ENCODE measurements at regions not wholly inside any gene's neighbourhood (a gene's known extent, or its start where the extent isn't known, plus 50 kb on each side); places are given as distances from the start of the nearest gene placed in this dataset.

GRCh38 chr1:228996281-228996680 lies 261.0 kb downstream of the RHOU start:
- Histone ChIP-seq H3K79me2 (ENCODE audit: low read length) (no peaks in the 10 kb centered on the region), H3K9me3 (replicated peaks; ENCODE audit: insufficient read depth, low read length) (no peaks in the 10 kb centered on the region), H3K4me2 (ENCODE audit: low read depth, low read length) (no peak overlapping the region), H4K20me1 (ENCODE audit: insufficient read depth, low read length) (no peaks in the 10 kb centered on the region), H3K9me2 (replicated peaks; ENCODE audit: insufficient read depth, low read length) (no peaks in the 10 kb centered on the region), H3K27me3 (replicated peaks; ENCODE audit: insufficient read depth, low read length) (no peaks in the 10 kb centered on the region), H3K27ac (ENCODE audit: low read length) (no peak overlapping the region), H2AFZ (ENCODE audit: low read length) (no peak overlapping the region), H3K4me3 (ENCODE audit: low read length) (no peak overlapping the region), H3F3A (ENCODE audit: insufficient read depth, low read length) (no peaks in the 10 kb centered on the region), H3K9ac (ENCODE audit: low read length) (no peak overlapping the region), H3K4me1 (ENCODE audit: low read length) (no peaks in the 10 kb centered on the region), H3K36me3 (replicated peaks; ENCODE audit: insufficient read depth, low read length) (no peaks in the 10 kb centered on the region)
- TF ChIP-seq CTCF (IDR thresholded peaks at IDR 0.05; ENCODE audit: low read length) (no peak), EZH2phosphoT487 (IDR thresholded peaks at IDR 0.05; ENCODE audit: low read length) (no peak), EZH2 (optimal IDR thresholded peaks at IDR 0.05; ENCODE audit: low read depth, low read length) (no peak)
- no peak for DNase-seq

- no peaks in the 10 kb centered on the region for H3K79me2 ChIP-seq (ENCODE audit: low read length)
- H3K36me3 ChIP-seq (replicated peaks; ENCODE audit: insufficient read depth, low read length), result no peaks in the 10 kb centered on the region
- no peak overlapping the region for H3K27ac ChIP-seq (ENCODE audit: low read length)
- no peak overlapping the region for H3K4me3 ChIP-seq (ENCODE audit: low read length)
- H3K9me3 ChIP-seq (replicated peaks; ENCODE audit: insufficient read depth, low read length), result no peaks in the 10 kb centered on the region
- H4K20me1 ChIP-seq (ENCODE audit: insufficient read depth, low read length), result no peaks in the 10 kb centered on the region
- no peak for DNase-seq
- no peaks in the 10 kb centered on the region for H3K9me2 ChIP-seq (replicated peaks; ENCODE audit: insufficient read depth, low read length)
- no peaks in the 10 kb centered on the region for H3K27me3 ChIP-seq (replicated peaks; ENCODE audit: insufficient read depth, low read length)
- no peak for TF ChIP-seq EZH2 (optimal IDR thresholded peaks at IDR 0.05; ENCODE audit: low read depth, low read length)
- no peaks in the 10 kb centered on the region for H3K4me1 ChIP-seq (ENCODE audit: low read length)
- no peak overlapping the region for H3K9ac ChIP-seq (ENCODE audit: low read length)
- H3F3A ChIP-seq (ENCODE audit: insufficient read depth, low read length), result no peaks in the 10 kb centered on the region
- no peak overlapping the region for H2AFZ ChIP-seq (ENCODE audit: low read length)
- H3K4me2 ChIP-seq (ENCODE audit: low read depth, low read length), result no peak overlapping the region
These were observed 262.5 kb downstream of the RHOU start for GRCh38 chr1:228997721-228998144.

- Histone ChIP-seq H2AFZ (ENCODE audit: low read length) (no peak overlapping the region), H3K9me2 (replicated peaks; ENCODE audit: insufficient read depth, low read length) (no peaks in the 10 kb centered on the region), H3K9ac (ENCODE audit: low read length) (no peak overlapping the region), H3K4me2 (ENCODE audit: low read depth, low read length) (no peak overlapping the region), H3K4me1 (ENCODE audit: low read length) (no peaks in the 10 kb centered on the region), H3K9me3 (replicated peaks; ENCODE audit: insufficient read depth, low read length) (no peaks in the 10 kb centered on the region), H4K20me1 (ENCODE audit: insufficient read depth, low read length) (no peaks in the 10 kb centered on the region), H3K27ac (ENCODE audit: low read length) (no peak overlapping the region), H3F3A (ENCODE audit: insufficient read depth, low read length) (no peaks in the 10 kb centered on the region), H3K36me3 (replicated peaks; ENCODE audit: insufficient read depth, low read length) (no peaks in the 10 kb centered on the region), H3K4me3 (ENCODE audit: low read length) (no peak overlapping the region), H3K79me2 (ENCODE audit: low read length) (no peaks in the 10 kb centered on the region), H3K27me3 (replicated peaks; ENCODE audit: insufficient read depth, low read length) (no peaks in the 10 kb centered on the region)
- no peak for TF ChIP-seq EZH2phosphoT487 (IDR thresholded peaks at IDR 0.05; ENCODE audit: low read length)
- no peak for DNase-seq
These were observed 262.9 kb downstream of the RHOU start for GRCh38 chr1:228998179-228998578.

GRCh38 chr1:228999446-229000170 lies 264.3 kb downstream of the RHOU start:
- Histone ChIP-seq H3K9me2 (replicated peaks; ENCODE audit: insufficient read depth, low read length) (no peaks in the 10 kb centered on the region), H3K27me3 (replicated peaks; ENCODE audit: insufficient read depth, low read length) (no peaks in the 10 kb centered on the region), H4K20me1 (ENCODE audit: insufficient read depth, low read length) (no peaks in the 10 kb centered on the region), H3K79me2 (ENCODE audit: low read length) (no peaks in the 10 kb centered on the region), H3K36me3 (replicated peaks; ENCODE audit: insufficient read depth, low read length) (no peaks in the 10 kb centered on the region), H3K4me2 (ENCODE audit: low read depth, low read length) (no peak overlapping the region), H3K4me3 (ENCODE audit: low read length) (no peak overlapping the region), H2AFZ (ENCODE audit: low read length) (no peak overlapping the region), H3K27ac (ENCODE audit: low read length) (no peak overlapping the region), H3F3A (ENCODE audit: insufficient read depth, low read length) (no peaks in the 10 kb centered on the region), H3K9me3 (replicated peaks; ENCODE audit: insufficient read depth, low read length) (no peaks in the 10 kb centered on the region), H3K4me1 (ENCODE audit: low read length) (no peaks in the 10 kb centered on the region), H3K9ac (ENCODE audit: low read length) (no peak overlapping the region)
- TF ChIP-seq CTCF (IDR thresholded peaks at IDR 0.05; ENCODE audit: low read length) (no peak), EZH2phosphoT487 (IDR thresholded peaks at IDR 0.05; ENCODE audit: low read length) (no peak), EZH2 (optimal IDR thresholded peaks at IDR 0.05; ENCODE audit: low read depth, low read length) (no peak)
- no peak for DNase-seq
